ENCODE measurements at regions not wholly inside any gene's neighbourhood (a gene's known extent, or its start where the extent isn't known, plus 50 kb on each side); places are given as distances from the start of the nearest gene placed in this dataset.

DNA sequence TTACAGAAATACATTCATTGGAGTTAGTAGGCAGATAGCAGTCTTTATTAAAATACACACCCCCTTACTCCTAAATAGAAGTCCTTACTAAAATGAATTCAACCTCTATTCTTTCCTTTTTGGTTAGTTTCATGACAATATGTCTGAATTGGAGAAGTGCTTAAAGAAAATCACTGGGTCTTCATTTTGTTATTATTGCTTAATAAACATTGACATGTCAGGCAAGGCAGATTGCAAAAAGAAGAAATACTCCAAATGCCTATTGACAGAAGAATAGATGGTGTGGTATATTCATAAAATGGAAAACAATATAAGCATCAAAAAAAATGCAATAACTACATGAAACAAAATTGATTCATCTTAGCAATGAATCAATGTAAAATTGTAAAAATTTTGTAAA is 135.5 kb downstream of the TMEM26 start:
- DNase-seq, result no peak

DNA sequence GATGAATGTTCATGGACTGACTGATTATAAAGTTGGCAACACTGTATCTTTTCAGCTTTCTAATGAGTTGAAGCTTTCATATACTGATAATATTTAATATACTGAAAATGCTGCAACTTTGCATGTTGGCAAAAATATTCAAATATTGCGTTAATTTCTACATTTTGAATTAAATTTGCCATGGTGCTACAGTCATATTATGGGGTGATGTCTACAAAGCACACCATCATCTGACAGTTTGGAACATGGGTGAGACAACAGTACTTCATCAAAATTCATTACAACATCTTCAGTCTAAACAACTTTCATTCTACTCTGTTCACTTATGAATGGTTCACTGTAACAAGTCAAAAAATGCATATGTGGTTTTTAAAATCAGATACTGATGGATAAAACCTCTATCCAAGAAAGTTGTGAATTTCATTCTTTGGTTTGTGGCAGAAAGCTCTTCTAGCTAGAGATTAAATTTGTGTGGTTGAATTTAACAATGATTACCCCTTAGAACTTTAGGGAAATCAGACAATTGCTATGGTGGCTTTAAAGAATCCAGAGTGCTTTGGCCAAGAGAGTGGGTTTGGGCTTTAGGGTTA is 136.4 kb downstream of the TMEM26 start:
- no peak for DNase-seq

DNA sequence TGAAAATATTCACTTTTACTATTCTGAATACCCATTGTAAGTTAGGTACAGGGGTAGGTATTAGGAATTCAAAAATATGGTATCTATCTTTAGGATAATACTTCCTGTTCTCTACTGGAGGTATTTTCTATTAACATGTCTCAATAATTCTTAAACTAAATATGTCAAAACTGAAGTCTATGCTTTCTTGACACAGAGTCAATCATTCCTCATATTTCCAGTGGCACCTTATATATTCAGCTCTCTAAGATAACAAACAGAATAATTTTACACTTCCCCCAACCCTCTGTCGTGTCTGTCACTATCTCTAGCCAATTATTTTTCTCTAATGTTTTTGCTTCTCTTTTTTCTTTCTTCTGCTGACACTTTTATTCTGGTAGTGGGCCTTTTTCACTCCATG is 138.9 kb downstream of the TMEM26 start:
- DNase-seq, result no peak

DNA sequence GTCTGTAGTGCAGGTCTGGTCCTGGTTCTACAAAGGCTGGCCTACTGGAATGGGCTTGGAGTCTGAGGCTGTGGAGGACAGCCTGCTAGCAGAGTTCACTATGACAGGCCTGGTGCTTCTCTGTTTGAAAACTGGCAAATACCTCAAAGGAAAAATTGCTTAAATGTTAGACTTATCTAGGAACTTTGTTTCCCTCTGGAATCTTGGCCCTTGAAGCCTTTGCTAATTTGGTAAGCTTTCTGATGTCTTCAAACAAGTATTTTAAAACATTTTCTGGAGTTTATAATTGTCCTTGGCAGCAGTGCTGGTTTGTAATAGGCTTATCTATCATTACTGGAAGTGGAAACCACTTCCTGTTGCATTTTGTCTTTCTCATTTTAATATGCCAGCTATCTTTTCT is 139.7 kb downstream of the TMEM26 start:
- DNase-seq, result peak in 1 of 5 donors; percentile 17

DNA sequence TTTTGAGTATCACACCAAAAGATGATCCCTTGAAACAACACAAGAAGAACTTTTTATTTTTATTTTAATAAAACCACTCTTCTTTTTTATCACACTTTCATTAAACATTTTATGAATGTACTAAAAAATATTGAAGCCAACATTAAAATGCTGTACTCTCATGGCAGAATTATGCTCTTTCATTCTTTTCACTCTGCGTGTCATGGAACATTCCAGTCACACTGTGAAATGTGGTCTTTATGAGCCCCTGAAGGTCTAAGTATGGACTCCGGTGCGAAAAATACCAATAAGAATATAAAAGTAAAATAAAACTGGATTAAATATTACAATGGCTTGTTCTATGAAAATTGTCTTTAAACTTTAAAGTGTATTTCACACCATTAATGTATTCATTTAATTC is 148.4 kb downstream of the TMEM26 start:
- DNase-seq, result no peak

DNA sequence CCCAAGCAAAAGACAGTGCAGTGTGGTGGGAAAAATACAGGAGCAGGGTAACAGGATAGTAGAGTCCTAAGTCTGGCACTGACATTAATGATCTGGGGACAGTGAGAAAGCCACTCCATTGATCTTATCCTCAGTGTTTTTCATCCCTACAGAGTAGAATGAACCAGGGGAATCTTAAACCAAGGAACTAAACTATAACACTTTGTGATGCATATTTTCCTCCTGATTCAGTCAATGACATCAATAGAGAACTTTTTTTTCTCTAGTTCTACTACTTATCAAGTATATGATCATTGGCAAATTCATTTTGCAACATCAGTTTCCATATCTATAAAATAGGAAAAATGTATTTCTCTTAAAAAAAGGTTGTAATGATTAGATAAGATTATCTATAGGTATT is 151.1 kb downstream of the TMEM26 start:
- no peak for DNase-seq

DNA sequence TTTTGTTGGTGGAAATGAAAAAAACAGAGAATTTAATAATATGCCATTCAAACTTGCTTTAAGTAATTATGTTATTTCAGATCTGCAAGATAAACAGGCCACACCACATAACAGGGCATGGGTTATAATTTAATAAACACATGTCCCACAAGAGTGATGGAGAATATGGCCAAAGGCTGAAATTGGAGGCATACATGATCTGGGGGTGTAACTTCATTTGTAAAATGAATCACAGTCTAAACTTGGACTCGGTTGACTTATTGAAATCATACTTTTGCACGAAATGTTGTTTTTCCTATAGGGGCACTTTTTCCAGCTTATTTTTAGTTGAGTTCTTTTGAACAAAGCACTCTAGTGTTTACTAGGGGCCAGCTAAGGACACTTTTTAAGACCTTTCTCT is 151.6 kb downstream of the TMEM26 start:
- DNase-seq, result no peak

DNA sequence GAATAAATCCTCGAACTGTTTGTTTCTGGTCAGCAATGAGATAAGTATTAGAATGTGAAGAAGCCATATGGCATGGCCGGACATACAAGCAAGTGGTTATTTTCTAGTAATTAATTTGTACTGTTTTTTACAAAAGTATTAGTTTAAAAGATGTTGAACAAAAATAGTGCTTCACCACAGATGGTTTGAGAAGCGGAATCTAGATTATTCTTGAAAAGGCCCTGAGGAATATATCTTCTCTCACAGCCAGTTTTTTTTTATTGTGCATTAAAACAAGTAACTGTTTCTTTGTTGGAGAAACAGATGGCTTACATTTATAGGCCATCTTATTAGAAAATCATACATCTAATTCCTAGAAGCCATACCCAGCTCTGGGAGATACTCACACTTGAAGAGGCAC is 153.3 kb downstream of the TMEM26 start:
- DNase-seq, result no peak

DNA sequence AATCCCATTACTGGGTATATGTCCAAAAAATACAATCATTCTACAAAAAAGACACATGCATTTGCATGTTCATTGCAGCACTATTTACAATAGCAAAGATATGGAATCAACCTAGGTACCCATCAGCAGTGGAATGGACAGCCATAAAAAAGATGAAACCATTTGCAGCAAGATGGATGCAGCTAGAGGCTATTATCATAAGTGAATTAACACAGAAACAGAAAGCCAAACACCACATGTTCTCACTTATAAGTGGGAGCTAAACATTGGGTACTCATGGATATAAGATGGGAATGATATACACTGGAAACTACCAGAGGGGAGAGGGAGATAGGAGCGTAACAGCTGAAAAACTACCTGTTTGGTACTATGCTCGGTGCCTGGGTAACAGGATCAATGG is 154.0 kb downstream of the TMEM26 start:
- no peak for DNase-seq

DNA sequence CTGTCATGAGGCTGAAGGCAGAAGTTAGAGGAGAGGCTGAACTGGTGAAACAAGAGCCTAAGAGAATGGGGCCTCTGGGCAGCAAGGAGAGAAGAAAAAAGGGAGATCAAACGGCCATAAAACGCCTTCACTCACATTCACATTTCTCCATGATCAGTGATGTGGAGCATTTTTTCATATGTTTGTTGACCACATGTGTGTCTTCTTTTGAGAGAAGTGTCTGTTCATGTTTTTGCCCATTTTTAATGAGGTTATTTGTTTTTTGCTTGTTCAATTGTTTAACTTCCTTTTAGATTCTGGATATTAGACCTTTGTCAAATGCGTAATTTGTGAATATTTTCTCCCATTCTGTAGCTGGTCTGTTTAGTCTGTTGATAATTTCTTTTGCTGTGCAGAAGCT is 155.0 kb downstream of the TMEM26 start:
- DNase-seq, result no peak

DNA sequence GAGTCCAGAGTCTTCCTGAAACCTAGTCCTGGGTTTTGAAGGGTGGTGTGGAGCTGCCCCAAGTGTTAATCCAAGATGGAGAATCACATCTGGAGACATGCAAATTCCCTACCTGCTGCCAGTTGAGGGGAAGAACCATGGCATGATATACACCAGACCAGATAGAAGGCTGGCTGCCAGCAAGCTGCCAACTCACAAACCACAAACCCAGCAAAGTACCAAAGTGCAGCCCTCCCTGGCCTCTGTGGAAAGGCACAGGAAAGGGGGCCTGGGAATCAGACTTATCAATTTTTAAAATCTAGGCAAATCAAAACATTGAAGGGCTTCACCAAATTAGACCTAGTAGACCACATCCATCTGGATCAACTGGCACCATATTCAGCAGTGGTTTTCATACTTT is 157.0 kb downstream of the TMEM26 start:
- DNase-seq, result no peak

DNA sequence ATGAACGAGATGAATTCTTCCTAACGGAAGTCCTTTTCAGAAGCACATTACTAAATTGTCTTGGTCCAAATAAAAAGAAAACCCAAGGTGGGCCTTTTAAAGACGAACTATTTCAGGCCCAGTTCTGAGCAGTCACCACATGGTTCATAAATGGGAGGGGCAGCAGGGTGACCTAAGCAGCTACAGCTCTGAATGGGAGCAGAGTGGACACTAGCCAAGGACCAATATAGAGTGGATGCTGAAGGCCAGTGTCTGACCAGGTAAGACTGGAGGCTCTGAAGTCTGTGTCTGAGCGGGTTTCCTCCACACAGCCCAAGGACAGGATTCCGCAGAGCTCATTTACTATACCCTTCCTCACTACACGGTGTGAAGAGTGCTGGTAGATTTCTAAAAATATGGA is 159.1 kb downstream of the TMEM26 start:
- DNase-seq, result no peak

DNA sequence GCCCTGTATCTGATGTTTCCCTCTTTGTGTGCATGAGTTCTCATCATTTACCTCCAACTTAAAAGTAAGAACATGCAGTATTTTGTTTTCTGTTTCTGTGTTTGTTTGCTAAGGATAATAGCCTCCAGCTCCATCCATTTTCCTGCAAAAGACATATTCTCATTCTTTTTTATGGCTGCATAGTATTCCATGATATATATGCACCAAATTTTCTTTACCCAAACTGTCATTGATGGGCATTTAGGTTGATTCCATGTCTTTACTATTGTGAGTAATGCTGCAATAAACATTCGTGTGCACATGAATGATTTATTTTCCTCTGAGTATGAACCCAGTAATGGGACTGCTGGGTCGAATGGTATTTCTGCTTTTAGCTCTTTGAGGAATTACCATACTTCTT is 163.4 kb downstream of the TMEM26 start:
- DNase-seq, result no peak

DNA sequence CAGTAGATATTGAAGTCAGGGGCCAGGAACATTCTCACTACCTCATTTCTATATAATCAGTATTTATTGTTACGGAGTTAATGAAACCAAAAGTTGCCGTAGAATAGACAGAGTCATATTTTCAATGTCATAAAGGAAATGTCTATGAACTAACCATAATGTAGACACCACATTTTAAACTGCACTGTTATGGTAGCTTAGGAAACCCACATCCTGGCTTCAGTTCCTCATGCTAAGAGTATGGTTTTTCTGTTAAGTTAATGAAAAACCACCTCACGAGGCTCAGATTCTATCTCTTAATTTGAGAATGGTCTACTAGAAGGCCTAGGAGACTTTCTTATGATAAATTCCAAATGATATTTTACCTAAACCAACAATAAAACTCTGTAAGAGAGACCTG is 166.5 kb downstream of the TMEM26 start:
- DNase-seq, result peak in 1 of 5 donors; percentile 89

DNA sequence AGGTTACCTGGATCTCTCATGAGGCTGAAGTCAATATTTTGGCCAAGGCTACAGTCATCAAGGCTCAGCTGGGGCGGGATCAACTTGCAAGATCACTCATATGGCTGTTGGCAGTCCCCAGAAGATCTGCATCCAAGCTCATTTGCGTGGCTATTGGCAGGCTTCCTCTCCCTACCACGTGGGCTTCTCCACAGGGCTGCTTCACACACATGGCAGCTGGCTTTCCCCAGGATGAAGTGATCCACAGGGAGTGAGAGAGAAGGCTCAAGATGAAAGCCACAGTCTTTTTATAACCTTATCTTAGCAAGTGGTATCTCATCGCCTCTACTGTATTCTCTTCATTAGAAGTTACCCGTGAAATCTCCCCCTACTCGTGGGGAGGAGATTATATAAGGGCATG is 167.4 kb downstream of the TMEM26 start:
- no peak for DNase-seq

DNA sequence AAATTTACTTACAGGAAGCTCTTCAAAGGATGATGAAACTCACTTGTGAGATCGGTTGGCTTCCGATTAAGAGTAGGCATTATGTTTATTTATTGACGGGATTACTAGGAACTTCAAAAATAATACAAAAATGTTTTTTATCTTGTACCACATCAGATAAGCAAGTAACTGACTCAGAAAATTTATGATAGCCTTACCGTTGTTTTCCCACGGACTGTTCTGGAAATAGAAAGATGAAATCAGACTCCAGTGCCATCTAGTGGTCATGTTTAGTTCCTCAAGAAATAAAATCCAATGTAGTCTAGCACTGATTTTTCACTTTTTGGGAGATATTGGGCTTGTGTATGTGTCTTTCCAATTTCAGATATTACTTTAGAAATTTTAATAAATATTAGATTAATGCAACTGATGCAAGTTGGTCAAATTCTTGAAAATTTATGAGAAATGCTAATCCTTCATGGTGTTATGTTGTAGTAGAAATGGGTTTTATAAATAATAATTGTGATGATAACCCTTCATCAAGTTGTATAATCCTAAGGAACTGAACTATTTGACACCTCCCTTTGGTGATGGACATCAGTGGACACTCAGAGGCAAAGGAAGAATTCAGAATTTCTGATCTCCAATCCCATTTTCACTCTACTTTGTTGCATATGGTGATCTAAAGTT is 168.8 kb downstream of the TMEM26 start:
- peak in 1 of 5 donors; percentile 68 for DNase-seq

DNA sequence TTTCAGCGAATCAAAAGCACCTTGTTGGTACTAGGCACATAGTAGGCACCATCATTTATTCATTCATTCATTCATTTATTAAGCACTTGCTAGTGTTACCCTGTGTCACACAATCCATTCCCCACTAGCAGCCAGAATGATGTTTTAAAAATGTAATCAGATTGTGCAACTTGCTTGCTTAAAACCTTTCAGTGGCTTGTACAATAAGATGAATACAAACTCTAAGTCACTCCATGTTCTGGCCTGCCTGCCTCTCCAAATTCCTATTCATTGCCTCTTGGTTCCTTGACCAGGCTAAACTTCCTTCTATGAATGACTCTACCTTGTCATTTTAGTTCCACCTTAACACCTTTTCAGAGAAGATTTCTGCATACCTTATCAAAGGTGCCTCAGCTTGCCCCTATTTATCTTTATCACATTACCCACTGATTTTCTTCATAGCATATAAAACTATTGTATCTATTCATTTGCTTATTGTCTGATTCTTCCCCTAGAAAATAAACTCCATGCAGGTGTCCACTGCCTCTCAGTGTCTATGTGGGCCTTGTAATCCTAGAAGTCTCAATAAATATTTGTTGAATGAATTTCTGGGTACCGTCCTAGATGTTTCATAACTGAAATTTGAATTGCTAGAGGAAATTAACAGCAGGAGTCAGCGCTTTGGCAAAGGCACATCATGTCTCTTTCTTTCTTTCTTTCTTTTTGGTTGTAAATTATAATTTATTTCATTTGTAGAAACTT is 169.5 kb downstream of the TMEM26 start:
- DNase-seq, result no peak

DNA sequence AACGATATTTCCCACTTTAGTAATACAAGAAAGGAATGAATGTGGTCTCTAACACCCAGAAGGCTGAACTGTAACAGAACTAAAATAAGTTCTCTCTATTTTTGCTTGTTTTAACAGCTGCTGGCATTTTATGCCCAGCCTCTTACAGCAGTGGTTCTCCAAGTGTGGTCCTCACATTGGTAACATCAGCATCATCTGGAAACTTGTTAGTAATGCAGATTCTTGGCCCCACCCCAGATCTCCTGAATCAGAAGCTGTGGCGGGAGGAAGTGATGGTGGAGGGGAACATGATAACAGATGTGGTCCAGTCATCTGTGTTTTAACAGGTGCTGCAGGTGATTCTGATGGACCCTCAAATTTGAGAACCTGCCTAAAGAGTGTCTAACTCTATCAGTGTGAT is 170.1 kb downstream of the TMEM26 start:
- no peak for DNase-seq

DNA sequence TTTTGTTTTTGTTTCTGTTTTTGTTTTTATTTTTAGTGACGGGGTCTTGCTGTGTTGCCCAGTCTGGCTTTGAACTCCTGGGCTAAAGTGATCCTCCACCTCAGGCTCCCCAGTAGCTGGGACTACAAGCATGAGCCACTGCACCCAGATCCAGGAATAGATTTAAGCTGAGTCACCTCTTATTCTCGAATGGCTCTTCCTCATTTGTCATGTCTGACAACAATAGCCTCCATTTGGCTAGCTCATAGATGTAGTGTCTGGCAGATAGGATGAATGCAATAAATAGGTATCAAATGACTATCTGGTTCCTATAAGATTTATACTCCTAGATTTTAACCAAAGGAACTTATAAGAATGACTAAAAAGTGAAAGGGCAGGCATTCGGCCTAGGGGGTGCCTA is 172.9 kb downstream of the TMEM26 start:
- no peak for DNase-seq

DNA sequence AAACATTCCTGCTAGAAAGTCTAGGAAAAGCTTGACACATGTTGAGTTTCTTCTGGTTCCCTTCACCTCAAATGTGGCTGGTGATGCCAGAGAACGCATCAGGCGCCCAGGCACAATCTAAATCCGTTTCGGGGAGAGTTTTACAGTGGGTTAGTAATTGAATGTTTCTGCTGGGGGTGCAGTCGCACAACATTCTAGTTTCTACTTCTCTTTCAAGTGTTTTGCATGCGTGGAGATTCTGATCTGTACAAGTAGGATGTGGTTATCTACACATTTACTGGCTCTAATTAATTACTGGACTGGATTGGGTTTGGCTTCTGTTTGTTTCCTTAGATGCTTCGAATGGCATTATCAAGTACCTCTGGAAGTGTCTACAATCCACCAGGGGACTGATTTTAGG is 173.8 kb downstream of the TMEM26 start:
- DNase-seq, result no peak

DNA sequence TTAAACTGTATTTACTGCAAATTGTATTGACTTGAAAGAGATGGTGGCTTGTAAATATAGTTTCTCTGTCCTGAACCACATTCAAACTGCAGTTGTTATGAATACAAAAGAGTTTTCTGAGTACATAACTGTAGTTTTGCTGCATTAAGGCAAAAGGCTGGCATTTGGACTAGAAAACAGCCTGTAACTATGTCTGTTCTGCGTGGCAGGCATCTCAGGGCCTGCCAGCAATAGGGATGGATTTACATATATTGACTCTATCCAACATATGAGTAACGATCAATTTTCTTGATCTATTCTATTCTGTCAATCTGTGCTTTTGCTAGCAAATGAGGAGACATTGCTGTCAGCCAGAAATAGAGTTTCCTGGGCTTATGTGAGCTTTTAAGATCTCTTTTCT is 174.6 kb downstream of the TMEM26 start:
- DNase-seq, result no peak

DNA sequence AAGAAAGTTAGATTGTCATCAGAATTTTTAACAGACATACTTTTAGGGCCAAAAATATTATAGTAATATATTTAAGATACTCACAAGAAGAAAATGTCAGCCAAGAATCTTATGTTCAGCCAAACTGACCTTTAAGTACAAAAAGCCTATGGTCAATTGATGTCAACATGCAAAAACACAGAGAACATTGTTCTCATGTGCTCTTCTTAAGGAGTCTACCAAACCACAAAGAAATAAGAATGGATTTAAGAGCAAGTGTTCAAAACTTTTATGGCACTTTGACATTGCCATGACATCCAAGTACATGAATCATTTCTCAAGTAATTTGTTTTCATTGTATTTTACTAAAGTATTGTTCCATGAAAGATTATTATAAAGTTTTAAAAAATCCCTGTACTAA is 180.4 kb downstream of the TMEM26 start:
- no peak for DNase-seq

DNA sequence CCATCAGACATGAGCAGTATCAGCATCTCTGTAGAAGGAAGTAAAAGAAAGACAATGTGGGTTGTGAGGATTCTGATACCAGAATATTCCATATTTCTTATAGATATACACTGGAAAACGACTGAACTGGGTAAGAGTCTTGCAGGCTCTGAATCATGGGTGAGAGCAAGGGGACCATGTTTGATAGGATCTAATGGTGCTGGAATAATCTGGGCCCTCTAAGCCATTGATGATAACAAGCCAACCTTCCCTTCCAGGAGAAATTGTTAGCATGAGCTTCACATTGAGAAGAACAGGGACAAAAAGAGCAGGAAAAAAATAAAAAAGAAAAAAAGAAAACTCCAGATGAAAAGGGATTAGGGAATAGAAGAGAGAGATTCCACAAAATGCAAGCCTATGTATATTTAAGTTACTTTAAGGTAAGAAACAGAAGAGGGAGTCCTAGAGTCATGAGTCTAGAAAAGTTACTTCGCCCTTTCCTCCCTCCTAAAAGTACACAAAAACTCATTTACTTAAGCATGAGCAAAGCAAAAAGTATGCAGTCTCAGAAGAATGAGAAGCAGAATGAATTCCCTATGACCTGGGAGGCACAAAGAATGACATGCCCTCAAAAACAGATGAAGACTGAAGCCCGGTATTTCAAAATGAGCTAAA is 181.9 kb downstream of the TMEM26 start:
- DNase-seq, result no peak

DNA sequence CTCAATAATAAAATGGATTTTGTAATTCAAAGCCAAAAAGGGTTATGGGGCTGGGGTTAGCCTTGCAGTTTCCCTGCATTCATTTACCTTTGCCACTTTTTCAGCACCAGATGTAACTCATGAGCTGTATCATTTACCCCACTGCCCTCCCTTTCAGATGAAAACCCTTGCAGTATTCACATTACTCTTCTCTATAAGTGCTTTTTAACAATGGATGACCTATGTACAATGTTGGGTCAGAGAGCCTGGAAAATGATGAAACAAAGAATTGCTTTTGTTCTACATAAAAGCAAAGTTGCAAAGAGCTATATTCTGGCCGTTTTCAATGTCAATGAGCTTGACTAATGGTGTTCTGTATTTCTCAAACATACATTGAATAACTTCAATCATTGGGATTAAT is 189.7 kb downstream of the TMEM26 start:
- DNase-seq, result no peak
